Astrocyte (in vitro differentiated cells and primary cell): ENCODE measurements at regions not wholly inside any gene's neighbourhood (a gene's known extent, or its start where the extent isn't known, plus 50 kb on each side); places are given as distances from the start of the nearest gene placed in this dataset.
A peak's percentile ranks its signal among the peaks of the same experiment; 100 is the strongest.
"Not testable (repeated sequence)": the region's sequence is repeated elsewhere in the genome, so short reads cannot be mapped to it uniquely, and the experiment has no call there.

Experiments used
- DNase-seq: peaks from one replicate; pipeline ENCODE4 v3.0.0-alpha.2; 2010; ENCODE audit warnings: low read depth
- FAIRE-seq: peaks from 2 replicates; lab custom pipeline; 2011; peaks lifted over from hg19 to GRCh38; lab: Jason Lieb, UNC
- H2AFZ ChIP-seq: 2 replicates; pipeline ENCODE4 v1.6.0; 2012; ENCODE audit warnings: low read depth, low read length, inconsistent platforms
- H3K27ac ChIP-seq: 2 replicates; pipeline ENCODE4 v1.5.1; 2011; ENCODE audit warnings: low read depth, low read length, inconsistent platforms
- H3K27me3 ChIP-seq: 2 replicates; pipeline ENCODE4 v1.6.0; 2011; ENCODE audit warnings: low read length, inconsistent platforms; ENCODE audit not compliant: insufficient read depth
- H3K36me3 ChIP-seq: 2 replicates; pipeline ENCODE4 v1.5.1; 2011; ENCODE audit warnings: low read length, inconsistent platforms; ENCODE audit not compliant: insufficient read depth
- H3K4me1 ChIP-seq: 2 replicates; pipeline ENCODE4 v1.5.1; 2011; ENCODE audit warnings: low read length, inconsistent platforms; ENCODE audit not compliant: insufficient read depth
- H3K4me2 ChIP-seq: 2 replicates; pipeline ENCODE4 v1.6.0; 2012; ENCODE audit warnings: low read length, inconsistent platforms
- H3K4me3 ChIP-seq: 2 replicates; pipeline ENCODE4 v1.5.1; 2011; ENCODE audit warnings: low read depth, mild to moderate bottlenecking, low read length, inconsistent platforms; ENCODE audit not compliant: insufficient read depth
- H3K79me2 ChIP-seq: 2 replicates; pipeline ENCODE4 v1.6.0; 2012; ENCODE audit warnings: mild to moderate bottlenecking, low read length, inconsistent platforms; ENCODE audit not compliant: insufficient read depth
- H3K9ac ChIP-seq: 2 replicates; pipeline ENCODE4 v1.6.0; 2012; ENCODE audit warnings: mild to moderate bottlenecking, low read length, inconsistent platforms
- H3K9me3 ChIP-seq: 2 replicates; pipeline ENCODE4 v1.5.1; 2012; ENCODE audit warnings: low read depth, mild to moderate bottlenecking, low read length, inconsistent platforms; ENCODE audit not compliant: insufficient read depth
- H4K20me1 ChIP-seq: 2 replicates; pipeline ENCODE4 v1.6.0; 2012; ENCODE audit warnings: low read length, inconsistent platforms; ENCODE audit not compliant: insufficient read depth
- H3K27ac Mint-ChIP-seq: one replicate; pipeline ENCODE4 v1.8.0; 2021; ENCODE audit warnings: mild to moderate bottlenecking, mixed read lengths; ENCODE audit not compliant: unreplicated experiment
- H3K27me3 Mint-ChIP-seq: one replicate; pipeline ENCODE4 v1.8.0; 2021; ENCODE audit warnings: low read depth, mixed read lengths; ENCODE audit not compliant: unreplicated experiment
- H3K36me3 Mint-ChIP-seq: one replicate; pipeline ENCODE4 v1.8.0; 2021; ENCODE audit warnings: low read depth, mixed read lengths; ENCODE audit not compliant: unreplicated experiment
- H3K4me1 Mint-ChIP-seq: one replicate; pipeline ENCODE4 v1.8.0; 2021; ENCODE audit warnings: low read depth, mixed read lengths; ENCODE audit not compliant: unreplicated experiment
- H3K4me3 Mint-ChIP-seq: one replicate; pipeline ENCODE4 v1.8.0; 2021; ENCODE audit warnings: mild to moderate bottlenecking, moderate library complexity, mixed read lengths; ENCODE audit not compliant: unreplicated experiment
- H3K9me3 Mint-ChIP-seq: one replicate; pipeline ENCODE4 v1.8.0; 2021; ENCODE audit warnings: mild to moderate bottlenecking, mixed read lengths; ENCODE audit not compliant: unreplicated experiment
- CTCF ChIP-seq: IDR thresholded peaks from 2 replicates; pipeline ENCODE4 v1.5.1; 2011; ENCODE audit warnings: low read depth, mild to moderate bottlenecking, inconsistent platforms, low read length, moderate library complexity; ENCODE audit not compliant: insufficient read depth
- EZH2 ChIP-seq: IDR thresholded peaks from 2 replicates; pipeline ENCODE4 v1.6.1; 2012; ENCODE audit warnings: mild to moderate bottlenecking, low read length, inconsistent platforms; ENCODE audit not compliant: insufficient read depth

- no peak overlapping the region for H2AFZ ChIP-seq
- DNase-seq (no peak), FAIRE-seq (no peak)
- Mint-ChIP-seq H3K9me3 (peaks cover 3% of the 10 kb centered on the region), H3K4me1 (peaks cover 6% of the 10 kb centered on the region), H3K4me3 (no peak overlapping the region), H3K27me3 (no peaks in the 10 kb centered on the region), H3K36me3 (no peaks in the 10 kb centered on the region), H3K27ac (peak overlapping the region; percentile 63)
- no peaks in the 10 kb centered on the region for H3K9me3 ChIP-seq
- no peaks in the 10 kb centered on the region for H3K36me3 ChIP-seq
- H3K4me1 ChIP-seq, result no peaks in the 10 kb centered on the region
- no peak for TF ChIP-seq EZH2
- no peak for TF ChIP-seq CTCF
- H3K4me2 ChIP-seq, result no peak overlapping the region
- no peak overlapping the region for H3K9ac ChIP-seq
- no peaks in the 10 kb centered on the region for H4K20me1 ChIP-seq
- H3K27me3 ChIP-seq, result no peaks in the 10 kb centered on the region
- no peaks in the 10 kb centered on the region for H3K79me2 ChIP-seq
- no peak overlapping the region for H3K27ac ChIP-seq
- H3K4me3 ChIP-seq, result no peak overlapping the region
Measured at GRCh38 chr5:130605234-130605633, 559.8 kb downstream of the HINT1 start.

- H3K27ac ChIP-seq, H3K4me1 ChIP-seq, H3K4me1 Mint-ChIP-seq, H3K27me3 Mint-ChIP-seq, H3K9me3 Mint-ChIP-seq, H4K20me1 ChIP-seq, H2AFZ ChIP-seq, H3K27ac Mint-ChIP-seq, H3K9me3 ChIP-seq, DNase-seq, H3K4me2 ChIP-seq, H3K4me3 ChIP-seq, H3K9ac ChIP-seq, H3K36me3 Mint-ChIP-seq, H3K4me3 Mint-ChIP-seq, H3K27me3 ChIP-seq, FAIRE-seq, H3K79me2 ChIP-seq, H3K36me3 ChIP-seq: not testable (repeated sequence)
Measured at GRCh38 chr5:130596647-130597046, 568.4 kb downstream of the HINT1 start.

GRCh38 chr5:130580264-130580663, 584.8 kb downstream of the HINT1 start:
- Mint-ChIP-seq H3K27ac (no peak overlapping the region), H3K36me3 (no peaks in the 10 kb centered on the region), H3K4me3 (no peak overlapping the region), H3K27me3 (no peaks in the 10 kb centered on the region), H3K4me1 (no peaks in the 10 kb centered on the region), H3K9me3 (no peaks in the 10 kb centered on the region)
- Histone ChIP-seq H2AFZ (no peak overlapping the region), H3K27ac (no peak overlapping the region), H3K4me1 (no peaks in the 10 kb centered on the region), H3K4me3 (no peak overlapping the region), H3K9me3 (no peaks in the 10 kb centered on the region), H3K79me2 (no peaks in the 10 kb centered on the region), H3K36me3 (no peaks in the 10 kb centered on the region), H3K4me2 (no peak overlapping the region), H3K9ac (no peak overlapping the region), H3K27me3 (no peaks in the 10 kb centered on the region), H4K20me1 (no peaks in the 10 kb centered on the region)
- FAIRE-seq (no peak), DNase-seq (no peak)
- TF ChIP-seq EZH2 (no peak), CTCF (no peak)
